ENCODE measurements at regions not wholly inside any gene's neighbourhood (a gene's known extent, or its start where the extent isn't known, plus 50 kb on each side); places are given as distances from the start of the nearest gene placed in this dataset.

GRCh38 chr3:72587282-72587681 is 261.0 kb downstream of the SHQ1 start:
- no peaks in the 10 kb centered on the region for H3K79me2 ChIP-seq (ENCODE audit: insufficient read depth, low read depth)
- H3K4me2 ChIP-seq: no peak overlapping the region
- H4K20me1 ChIP-seq (ENCODE audit: insufficient read depth): no peaks in the 10 kb centered on the region
- H2AFZ ChIP-seq (ENCODE audit: low read depth): no peak overlapping the region
- H3K9ac ChIP-seq: no peak overlapping the region
- no peak overlapping the region for H3K4me3 ChIP-seq (IDR thresholded peaks at IDR 0.05; ENCODE audit: insufficient read depth, low read depth, low read length)
- H3K36me3 ChIP-seq (ENCODE audit: insufficient read depth): no peaks in the 10 kb centered on the region
- no peaks in the 10 kb centered on the region for H3K27me3 ChIP-seq (ENCODE audit: insufficient read depth, low read depth)
- H3K27ac ChIP-seq: no peak overlapping the region
- H3K4me1 ChIP-seq (ENCODE audit: low read depth, poor library complexity, severe bottlenecking): no peaks in the 10 kb centered on the region
- no peak for TF ChIP-seq CTCF (conservative IDR thresholded peaks at IDR 0.05; ENCODE audit: low read depth, low read length)

- Histone ChIP-seq H3K4me2 (no peak overlapping the region), H3K36me3 (ENCODE audit: insufficient read depth) (no peaks in the 10 kb centered on the region), H3K9ac (no peak overlapping the region), H3K27me3 (ENCODE audit: insufficient read depth, low read depth) (no peaks in the 10 kb centered on the region), H3K4me3 (IDR thresholded peaks at IDR 0.05; ENCODE audit: insufficient read depth, low read depth, low read length) (no peak overlapping the region), H2AFZ (ENCODE audit: low read depth) (no peak overlapping the region), H3K4me1 (ENCODE audit: low read depth, poor library complexity, severe bottlenecking) (no peaks in the 10 kb centered on the region), H4K20me1 (ENCODE audit: insufficient read depth) (no peaks in the 10 kb centered on the region), H3K27ac (no peak overlapping the region), H3K79me2 (ENCODE audit: insufficient read depth, low read depth) (no peaks in the 10 kb centered on the region)
- no peak for TF ChIP-seq CTCF (conservative IDR thresholded peaks at IDR 0.05; ENCODE audit: low read depth, low read length)
Observed at GRCh38 chr3:72586694-72587093, 261.6 kb downstream of the SHQ1 start.

GRCh38 chr3:72585966-72586365 is 262.3 kb downstream of the SHQ1 start:
- Histone ChIP-seq H2AFZ (ENCODE audit: low read depth) (no peak overlapping the region), H4K20me1 (ENCODE audit: insufficient read depth) (no peaks in the 10 kb centered on the region), H3K4me2 (no peak overlapping the region), H3K27ac (no peak overlapping the region), H3K4me3 (IDR thresholded peaks at IDR 0.05; ENCODE audit: insufficient read depth, low read depth, low read length) (no peak overlapping the region), H3K36me3 (ENCODE audit: insufficient read depth) (no peaks in the 10 kb centered on the region), H3K4me1 (ENCODE audit: low read depth, poor library complexity, severe bottlenecking) (no peaks in the 10 kb centered on the region), H3K79me2 (ENCODE audit: insufficient read depth, low read depth) (no peaks in the 10 kb centered on the region), H3K9ac (no peak overlapping the region), H3K27me3 (ENCODE audit: insufficient read depth, low read depth) (no peaks in the 10 kb centered on the region)
- no peak for TF ChIP-seq CTCF (conservative IDR thresholded peaks at IDR 0.05; ENCODE audit: low read depth, low read length)

GRCh38 chr3:72584262-72584661 is 264.0 kb downstream of the SHQ1 start:
- H3K4me3 ChIP-seq (IDR thresholded peaks at IDR 0.05; ENCODE audit: insufficient read depth, low read depth, low read length): no peak overlapping the region
- H2AFZ ChIP-seq (ENCODE audit: low read depth): no peak overlapping the region
- H3K4me2 ChIP-seq: no peak overlapping the region
- H3K79me2 ChIP-seq (ENCODE audit: insufficient read depth, low read depth): no peaks in the 10 kb centered on the region
- no peaks in the 10 kb centered on the region for H4K20me1 ChIP-seq (ENCODE audit: insufficient read depth)
- H3K4me1 ChIP-seq (ENCODE audit: low read depth, poor library complexity, severe bottlenecking): no peaks in the 10 kb centered on the region
- H3K27ac ChIP-seq: no peak overlapping the region
- H3K9ac ChIP-seq: no peak overlapping the region
- H3K27me3 ChIP-seq (ENCODE audit: insufficient read depth, low read depth): no peaks in the 10 kb centered on the region
- H3K36me3 ChIP-seq (ENCODE audit: insufficient read depth): no peaks in the 10 kb centered on the region
- no peak for TF ChIP-seq CTCF (conservative IDR thresholded peaks at IDR 0.05; ENCODE audit: low read depth, low read length)

GRCh38 chr3:72582963-72583362 is 265.3 kb downstream of the SHQ1 start:
- Histone ChIP-seq H3K36me3 (ENCODE audit: insufficient read depth) (no peaks in the 10 kb centered on the region), H2AFZ (ENCODE audit: low read depth) (no peak overlapping the region), H3K9ac (no peak overlapping the region), H3K79me2 (ENCODE audit: insufficient read depth, low read depth) (no peaks in the 10 kb centered on the region), H3K27ac (no peak overlapping the region), H4K20me1 (ENCODE audit: insufficient read depth) (no peaks in the 10 kb centered on the region), H3K4me3 (IDR thresholded peaks at IDR 0.05; ENCODE audit: insufficient read depth, low read depth, low read length) (no peak overlapping the region), H3K27me3 (ENCODE audit: insufficient read depth, low read depth) (no peaks in the 10 kb centered on the region), H3K4me1 (ENCODE audit: low read depth, poor library complexity, severe bottlenecking) (no peaks in the 10 kb centered on the region), H3K4me2 (no peak overlapping the region)
- no peak for TF ChIP-seq CTCF (conservative IDR thresholded peaks at IDR 0.05; ENCODE audit: low read depth, low read length)
